Occipital lobe (tissue), 1 donor: ENCODE measurements at regions not wholly inside any gene's neighbourhood (a gene's known extent, or its start where the extent isn't known, plus 50 kb on each side); places are given as distances from the start of the nearest gene placed in this dataset.
"Not testable (repeated sequence)": the region's sequence is repeated elsewhere in the genome, so short reads cannot be mapped to it uniquely, and the experiment has no call there.

ENCODE experiments used
- DNase-seq: peaks from one replicate; lab custom pipeline; 2025; lab: John Stamatoyannopoulos, UW

DNA sequence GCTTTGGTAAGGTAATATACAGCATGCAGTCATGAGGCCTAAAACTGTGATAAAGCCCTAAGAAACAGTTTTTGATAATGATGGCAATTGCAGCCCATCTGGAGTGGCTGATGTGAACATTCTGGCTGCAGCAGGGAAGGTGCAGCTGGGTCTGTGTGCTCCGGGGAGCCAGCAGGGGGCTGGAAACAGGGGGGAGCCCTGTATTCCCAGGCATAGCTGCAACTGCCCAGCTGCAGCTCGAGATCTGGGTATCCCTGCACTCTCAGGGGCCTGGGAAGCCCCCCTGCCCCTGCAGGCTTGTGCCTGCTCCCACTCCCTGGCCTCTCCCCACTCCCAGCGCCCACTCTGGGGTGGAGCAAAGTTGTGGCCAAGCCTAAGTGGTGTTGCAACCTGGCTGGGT, 95.6 kb downstream of the RRAGB start:
- no peak for DNase-seq

DNA sequence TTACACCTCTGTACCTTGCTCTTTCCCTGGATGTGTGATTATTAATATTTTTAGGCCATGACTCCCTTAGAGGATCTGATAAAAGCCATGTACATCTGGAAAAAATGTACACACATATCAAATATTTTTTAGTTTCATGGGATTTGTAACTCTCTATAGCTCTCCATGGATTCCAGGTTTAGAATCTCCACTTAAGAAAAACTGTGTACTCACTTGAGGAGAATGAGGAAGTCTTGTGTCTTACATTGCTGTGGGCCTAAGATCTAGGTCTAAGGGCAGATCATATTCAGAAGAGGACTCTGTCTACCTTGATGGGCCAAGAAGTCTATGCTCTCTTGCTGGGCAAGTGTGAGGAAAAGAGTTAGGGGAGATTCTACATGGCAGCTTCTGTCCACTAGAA, 98.0 kb downstream of the RRAGB start:
- DNase-seq: no peak

DNA sequence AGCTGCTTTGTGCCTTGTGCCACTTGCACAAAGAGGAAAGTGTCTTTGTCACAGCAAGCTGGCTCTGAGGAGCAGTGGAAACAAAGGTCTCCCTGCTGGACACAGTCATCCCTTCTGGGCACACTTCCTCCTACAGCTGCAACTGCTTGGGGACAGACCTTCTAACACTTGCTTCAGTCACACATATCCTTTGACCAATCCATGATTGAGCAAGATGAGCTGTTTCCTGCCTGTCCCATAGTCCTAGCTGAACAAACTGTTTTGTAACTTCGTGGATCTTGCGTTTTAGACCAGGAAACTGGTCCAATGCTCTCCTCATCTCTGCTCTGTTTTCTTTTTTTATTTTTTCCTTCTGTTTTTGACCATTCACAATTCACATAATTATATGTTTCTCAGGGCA, 98.5 kb downstream of the RRAGB start:
- no peak for DNase-seq

DNA sequence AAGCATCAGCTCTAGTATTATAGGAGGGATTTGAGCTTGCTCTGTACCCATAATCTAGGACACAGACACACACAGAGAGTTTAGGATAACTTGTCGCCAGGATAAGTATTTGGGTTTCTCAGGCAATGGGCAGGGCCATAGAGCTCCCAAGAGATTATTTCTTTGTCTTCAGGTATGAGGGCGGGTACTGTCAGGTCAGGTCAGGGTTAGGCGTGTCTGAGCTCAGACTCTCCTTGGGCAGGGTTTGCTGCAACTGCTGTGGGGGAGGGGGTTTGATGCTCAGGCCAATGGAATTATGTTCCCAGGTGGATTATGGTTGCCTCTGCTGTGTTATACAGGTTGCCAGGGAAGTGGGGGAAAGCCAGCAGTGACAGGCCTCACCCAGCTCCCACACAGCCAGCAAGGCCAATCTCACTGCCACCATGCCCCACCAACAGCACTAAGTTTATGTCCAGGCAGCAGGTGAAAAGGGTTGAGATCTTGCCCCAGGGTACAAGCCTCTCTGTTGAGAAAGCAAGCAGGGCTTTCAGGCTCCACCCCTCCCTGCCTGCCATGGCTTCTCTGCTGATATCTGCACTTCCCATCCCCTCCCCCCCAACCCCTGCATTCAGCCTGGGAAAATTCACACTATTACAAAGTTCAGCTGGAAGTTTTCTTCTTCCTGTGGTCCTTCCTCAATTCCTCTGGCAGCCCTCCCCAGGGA, 101.3 kb downstream of the RRAGB start:
- DNase-seq: no peak

DNA sequence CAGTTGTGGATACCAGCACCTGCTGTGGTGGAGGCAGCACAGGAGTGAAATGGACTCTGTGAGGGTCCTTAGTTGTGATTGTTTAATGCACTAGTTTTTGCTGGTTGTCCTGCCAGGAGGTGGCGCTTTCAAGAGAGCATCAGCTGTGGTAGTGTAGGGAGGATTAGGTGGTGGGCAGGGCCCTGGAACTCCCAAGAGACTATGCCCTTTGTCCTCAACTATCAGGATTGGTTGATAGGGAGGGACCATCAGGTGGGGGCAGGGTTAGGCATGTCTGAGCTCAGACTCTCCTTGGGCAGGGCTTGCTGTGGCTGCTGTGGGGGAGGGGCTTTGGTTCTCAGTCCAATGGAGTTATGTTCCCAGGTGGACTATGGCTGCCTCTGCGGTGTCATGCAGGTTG, 121.9 kb downstream of the RRAGB start:
- no peak for DNase-seq

DNA sequence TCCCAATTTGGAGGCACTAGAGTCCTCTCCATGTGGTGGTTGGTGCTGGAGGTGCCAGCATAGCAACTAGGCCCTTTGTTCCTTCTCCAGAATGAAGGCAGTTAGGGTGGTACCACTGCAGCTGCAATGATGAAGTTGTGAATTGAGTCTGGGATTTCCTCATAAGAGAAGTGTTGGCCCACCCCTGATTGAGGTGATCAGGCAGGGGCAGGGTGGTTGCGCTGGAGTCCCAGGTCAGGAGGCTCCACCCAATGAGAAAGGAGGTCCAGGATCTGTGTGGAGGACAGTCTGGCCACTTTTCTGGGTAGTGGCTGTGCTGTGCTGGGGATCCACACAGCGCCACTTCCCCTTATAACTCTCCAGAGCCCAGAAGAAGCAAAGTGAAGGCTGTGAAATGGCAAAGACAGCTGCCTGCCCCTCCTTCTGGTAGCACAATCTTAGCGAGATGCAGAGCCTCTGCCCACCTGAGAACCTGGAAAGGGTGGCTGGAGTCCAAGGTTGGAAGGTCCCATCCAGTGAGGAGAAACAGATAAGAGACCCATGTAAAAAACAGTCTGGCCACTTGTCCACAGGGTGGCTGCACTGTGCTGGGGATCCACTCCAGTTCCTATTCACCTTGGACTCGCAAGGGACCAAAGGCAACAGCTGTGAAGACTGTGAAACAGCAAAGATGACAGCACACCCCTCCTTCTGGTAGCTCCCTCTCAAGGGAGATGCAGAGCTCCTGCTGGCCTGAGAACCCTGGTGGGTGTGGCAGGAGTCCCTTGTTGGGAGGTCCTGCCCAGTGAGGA, 124.6 kb downstream of the RRAGB start:
- no peak for DNase-seq

DNA sequence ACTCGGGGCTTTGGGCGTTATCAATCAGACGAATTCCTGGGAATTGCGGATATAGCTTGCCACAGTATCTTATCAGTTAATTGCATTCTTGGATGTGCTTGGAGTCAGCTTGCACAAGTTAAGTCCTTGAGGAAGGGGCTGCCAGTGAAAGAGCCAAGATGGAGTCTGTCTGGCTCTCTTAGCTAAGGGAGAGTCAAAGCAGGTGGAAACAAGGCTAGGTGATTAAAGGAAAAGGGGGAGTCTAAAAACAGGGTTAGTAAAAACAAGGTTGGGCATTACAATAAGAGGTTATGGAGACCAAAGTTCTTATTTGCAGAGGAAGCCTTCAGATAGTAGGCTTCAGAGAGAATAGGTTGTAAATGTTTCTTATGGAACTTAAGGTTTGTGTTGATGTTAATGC, 149.2 kb downstream of the RRAGB start:
- not testable (repeated sequence) for DNase-seq

DNA sequence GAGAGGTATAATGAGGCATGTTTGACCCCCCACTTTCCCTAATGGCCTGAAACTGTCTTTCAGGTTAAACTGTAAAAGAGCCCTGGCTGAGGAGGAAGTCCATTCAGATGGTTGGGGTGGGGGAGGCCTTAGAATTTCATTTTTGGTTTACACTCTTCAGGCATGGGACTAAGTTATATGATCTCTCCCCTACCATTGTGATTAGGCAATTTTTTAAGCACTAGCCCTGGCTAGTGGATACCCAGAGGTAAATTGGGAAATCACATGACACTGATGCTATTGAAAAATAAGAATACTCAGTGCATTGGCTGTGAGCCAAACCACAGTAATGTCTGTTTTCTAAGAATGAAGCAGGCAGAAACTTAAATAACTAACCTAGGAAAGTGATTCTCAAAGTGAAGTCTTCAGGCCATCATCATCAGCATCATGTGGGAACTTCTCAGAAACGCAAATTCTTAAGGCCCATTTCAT, 149.7 kb downstream of the RRAGB start:
- DNase-seq: no peak

DNA sequence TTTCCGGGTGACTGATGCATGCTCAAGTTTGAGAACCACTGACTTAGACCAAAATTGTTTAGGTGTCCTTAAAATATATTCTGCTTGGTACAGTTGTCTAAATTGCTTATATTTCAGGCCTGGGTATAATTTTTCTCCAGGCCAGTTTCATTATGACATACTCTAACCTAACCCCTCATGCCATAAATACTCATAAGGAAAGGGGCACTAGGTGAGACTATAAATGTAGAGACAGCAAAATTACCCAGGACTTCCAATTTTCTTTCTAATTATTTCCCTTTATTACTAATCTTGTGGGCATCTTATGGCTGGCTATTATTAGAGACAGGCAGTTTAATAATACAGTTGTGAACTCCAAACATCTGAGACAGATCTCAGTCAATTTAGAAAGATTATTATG, 150.2 kb downstream of the RRAGB start:
- DNase-seq: no peak

DNA sequence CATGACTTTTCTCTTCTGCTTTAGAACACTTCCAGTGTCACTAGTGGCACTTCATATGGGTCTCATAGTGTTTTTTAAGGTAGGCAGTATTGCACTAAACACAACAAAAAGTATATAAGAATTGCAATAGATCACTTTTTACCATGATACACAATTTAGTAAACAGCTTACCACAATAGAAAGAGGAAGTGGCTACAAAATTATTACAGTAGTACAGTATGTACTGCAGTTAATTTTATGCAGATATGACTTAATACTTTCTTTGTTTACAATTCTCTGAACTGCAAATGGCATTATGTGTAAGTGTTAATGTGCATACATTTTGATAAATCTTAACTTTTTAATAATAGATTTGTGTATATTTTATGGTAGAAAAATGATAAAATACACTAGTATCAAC, 157.3 kb downstream of the RRAGB start:
- no peak for DNase-seq

DNA sequence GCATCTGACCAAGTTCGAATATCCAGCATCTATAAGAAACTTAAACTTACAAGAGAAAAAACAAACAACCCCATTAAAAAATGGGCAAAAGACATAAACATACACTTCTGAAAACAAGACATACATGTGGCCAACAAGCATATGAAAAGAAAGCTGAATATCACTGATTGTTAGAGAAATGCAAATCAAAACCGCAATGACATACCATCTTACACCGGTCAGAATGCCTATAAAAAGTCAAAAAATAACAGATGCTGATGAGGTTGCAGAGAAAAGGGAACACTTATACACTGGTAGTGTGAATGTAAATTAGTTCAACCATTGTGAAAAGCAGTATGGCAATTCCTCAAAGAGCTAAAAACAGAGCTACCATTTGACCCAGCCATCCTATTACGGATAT, 166.0 kb downstream of the RRAGB start:
- DNase-seq: not testable (repeated sequence)

DNA sequence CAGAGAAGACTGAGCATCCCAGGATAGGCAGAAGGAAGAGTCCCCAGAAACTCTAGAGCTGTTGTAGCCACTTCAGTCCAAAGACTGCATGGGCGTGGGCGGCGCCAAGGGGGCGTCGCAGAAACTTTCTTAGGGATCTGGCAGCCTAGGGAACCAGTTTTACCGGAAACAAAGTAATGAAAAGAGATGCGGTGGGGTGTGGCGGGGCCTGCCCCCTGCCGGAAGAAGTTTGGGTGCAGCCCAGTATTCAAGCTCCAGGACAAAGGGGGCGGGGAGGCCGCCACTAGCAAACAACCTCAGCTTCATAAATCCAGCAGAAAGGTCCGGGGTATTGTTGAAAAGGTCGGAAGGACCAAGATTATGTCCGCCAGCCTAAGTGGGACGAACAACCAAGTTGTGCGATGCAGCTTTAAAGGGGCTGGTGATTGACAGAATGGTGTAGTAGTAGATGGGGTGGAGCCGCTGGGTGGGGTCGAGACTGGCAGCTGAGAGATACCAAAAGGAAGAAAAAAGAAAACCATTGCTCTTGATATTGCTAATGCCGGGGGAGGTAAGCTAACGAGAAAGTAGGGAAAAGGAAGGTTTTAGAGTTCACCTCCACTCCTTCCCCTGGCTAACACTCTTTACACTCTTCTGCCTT, 190.5 kb downstream of the RRAGB start:
- DNase-seq: no peak

DNA sequence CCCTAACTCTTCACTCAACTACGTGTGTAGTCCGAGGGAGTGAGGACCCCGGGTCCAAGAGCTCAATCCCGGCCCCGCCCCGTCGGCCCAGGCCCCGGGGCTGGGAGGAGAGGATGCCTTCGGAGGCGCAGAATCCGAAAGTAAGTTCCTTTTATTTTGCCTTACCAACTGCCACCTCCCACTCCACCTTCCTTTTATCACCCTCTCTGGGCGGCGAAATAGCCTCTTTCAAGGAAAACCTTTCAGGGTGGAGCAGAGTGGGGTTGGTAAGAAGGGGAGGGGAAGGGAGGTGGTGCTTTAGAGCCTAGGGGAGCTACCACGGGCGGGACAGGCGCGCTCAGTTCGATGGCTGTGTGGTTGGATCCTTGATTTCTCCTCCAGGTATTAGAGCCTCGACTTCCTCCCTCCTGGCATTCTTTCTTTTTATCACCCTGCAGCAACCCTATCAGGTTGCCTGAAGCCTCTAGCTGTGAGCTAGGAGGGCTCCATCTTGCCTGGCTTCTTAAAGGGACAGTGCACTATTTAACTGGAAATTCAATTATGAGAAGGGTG, 191.2 kb downstream of the RRAGB start:
- DNase-seq: peak; percentile 3

DNA sequence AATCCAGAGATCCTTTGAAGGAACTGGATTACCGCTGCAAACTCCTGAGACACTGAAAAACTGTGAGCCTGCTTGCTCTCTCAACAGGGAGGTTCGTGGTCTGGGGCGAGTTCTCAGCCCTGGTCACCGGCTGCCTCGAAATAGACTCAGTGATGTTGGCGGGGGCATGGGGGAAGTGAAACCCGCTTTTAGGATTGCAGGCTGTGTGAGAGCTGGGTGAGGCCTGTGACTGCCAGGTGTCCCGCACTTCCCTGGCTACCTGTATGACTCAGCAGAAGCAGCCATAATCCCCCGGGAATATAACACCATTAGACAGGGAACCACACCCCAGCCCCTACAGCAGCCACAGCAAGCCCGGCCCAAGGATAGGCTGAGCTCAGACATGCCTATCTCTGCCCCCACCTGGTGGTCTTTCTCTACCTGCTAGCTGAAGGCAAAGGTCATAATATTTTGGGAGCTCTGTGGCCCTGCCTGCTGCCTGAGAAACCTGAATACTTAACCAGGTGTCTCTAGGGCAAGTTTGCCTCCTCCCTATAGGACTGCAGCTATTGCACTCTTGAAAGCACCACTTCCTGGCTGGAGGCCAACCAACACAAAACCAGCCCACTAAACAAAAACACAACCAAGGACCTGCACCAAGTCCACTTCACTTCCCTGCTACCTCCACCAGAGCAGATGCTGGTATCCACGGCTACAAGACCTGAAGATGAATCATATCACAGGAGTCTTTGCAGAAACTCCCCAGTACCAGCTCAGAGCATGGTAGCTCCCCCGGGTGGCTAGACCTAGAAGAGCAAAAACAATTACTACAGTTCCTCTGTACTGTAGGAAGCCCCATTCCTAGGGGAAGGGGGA, 202.0 kb downstream of the RRAGB start:
- DNase-seq: no peak

DNA sequence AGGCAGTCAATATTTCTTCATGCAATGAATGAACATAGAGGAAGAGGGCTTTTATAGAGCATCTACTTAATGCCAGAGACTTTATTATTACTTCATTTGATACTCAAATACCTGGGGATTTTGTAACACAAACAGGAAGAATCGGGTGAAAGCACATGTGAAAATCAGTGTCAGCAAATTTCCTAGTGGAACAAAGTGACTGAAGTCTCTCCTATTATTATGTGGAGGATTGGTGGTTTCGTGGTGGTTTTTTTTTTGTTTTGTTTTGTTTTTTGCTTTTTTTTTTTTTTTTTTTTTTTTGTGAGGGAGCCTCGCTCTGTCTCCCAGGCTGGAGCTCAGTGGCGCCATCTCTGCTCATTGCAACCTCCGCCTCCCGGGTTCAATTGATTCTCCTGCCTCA, 207.0 kb downstream of the RRAGB start:
- DNase-seq: no peak

DNA sequence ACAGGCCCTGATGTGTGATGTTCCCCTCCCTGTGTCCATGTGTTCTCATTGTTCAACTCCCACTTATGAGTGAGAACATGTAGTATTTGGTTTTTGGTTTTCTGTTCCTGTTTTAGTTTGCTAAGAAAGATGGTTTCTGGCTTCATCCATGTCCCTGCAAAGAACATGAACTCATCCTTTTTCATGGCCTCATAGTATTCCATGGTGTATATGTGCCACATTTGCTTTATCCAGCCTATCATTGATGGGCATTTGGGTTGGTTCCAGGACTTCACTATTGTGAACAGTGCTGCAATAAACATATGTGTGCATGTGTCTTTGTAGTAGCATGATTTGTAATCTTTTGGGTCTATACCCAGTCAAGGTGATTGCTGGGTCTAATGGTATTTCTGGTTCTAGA, 211.0 kb downstream of the RRAGB start:
- DNase-seq: not testable (repeated sequence)
